ENCODE measurements at regions not wholly inside any gene's neighbourhood (a gene's known extent, or its start where the extent isn't known, plus 50 kb on each side); places are given as distances from the start of the nearest gene placed in this dataset.

GRCh38 chr3:13141991-13142412 is 68.8 kb upstream of the IQSEC1 start:
- TF ChIP-seq CTCF (IDR thresholded peaks at IDR 0.05) (no peak), EP300 (IDR thresholded peaks at IDR 0.05) (no peak), POLR2A (IDR thresholded peaks at IDR 0.05; ENCODE audit: low read depth) (no peak)
